Subcutaneous abdominal adipose tissue (tissue), 5 donors: ENCODE measurements at regions not wholly inside any gene's neighbourhood (a gene's known extent, or its start where the extent isn't known, plus 50 kb on each side); places are given as distances from the start of the nearest gene placed in this dataset.
"Not testable (repeated sequence)": the region's sequence is repeated elsewhere in the genome, so short reads cannot be mapped to it uniquely, and the experiment has no call there.

Source experiments
- H3K27ac ChIP-seq: one replicate; pipeline ENCODE4 v1.7.0; 2013; ENCODE audit warnings: low read depth, mild to moderate bottlenecking, inconsistent platforms, low read length, moderate library complexity
- H3K27me3 ChIP-seq, 5 donors: one replicate each; pipeline ENCODE4 v1.7.0; 2013; ENCODE audit warnings: low read length in 5 of 5, inconsistent platforms in 1 of 5; ENCODE audit not compliant: control insufficient read depth in 5 of 5, insufficient read depth in 4 of 5
- H3K36me3 ChIP-seq, 5 donors: one replicate each; pipeline ENCODE4 v1.7.0; 2013; ENCODE audit warnings: low read length in 5 of 5; ENCODE audit not compliant: control insufficient read depth in 5 of 5, insufficient read depth in 5 of 5
- H3K4me1 ChIP-seq, 5 donors: one replicate each; pipeline ENCODE4 v1.7.0; 2013; ENCODE audit warnings: low read length in 5 of 5, mild to moderate bottlenecking in 3 of 5, moderate library complexity in 1 of 5; ENCODE audit not compliant: control insufficient read depth in 5 of 5, insufficient read depth in 5 of 5
- H3K4me3 ChIP-seq, 5 donors: one replicate each; pipeline ENCODE4 v1.7.0; 2013; ENCODE audit warnings: low read length in 5 of 5, low read depth in 1 of 5
- H3K9ac ChIP-seq, 5 donors: one replicate each; pipeline ENCODE4 v1.7.0; 2013; ENCODE audit warnings: low read length in 5 of 5, mild to moderate bottlenecking in 4 of 5, moderate library complexity in 3 of 5
- H3K9me3 ChIP-seq, 5 donors: one replicate each; pipeline ENCODE4 v1.7.0; 2013; ENCODE audit warnings: low read length in 5 of 5; ENCODE audit not compliant: control insufficient read depth in 5 of 5
- donor health status: healthy.
- donor health status: healthy.
- donor health status: healthy.
- donor health status: healthy.
- donor health status: healthy.

- H3K4me1 ChIP-seq, result no peaks in the 10 kb centered on the region
- no peak overlapping the region for H3K4me3 ChIP-seq
- no peak overlapping the region for H3K27ac ChIP-seq
- H3K9me3 ChIP-seq, result no peaks in the 10 kb centered on the region
- H3K36me3 ChIP-seq, result no peaks in the 10 kb centered on the region
- H3K9ac ChIP-seq, result no peak overlapping the region
- H3K27me3 ChIP-seq, result no peaks in the 10 kb centered on the region
These were observed 532.9 kb upstream of the NUDT12 start for GRCh38 chr5:104095527-104095926.

GRCh38 chr5:104088876-104089778, 526.5 kb upstream of the NUDT12 start:
- H3K36me3 ChIP-seq, result no peaks in the 10 kb centered on the region
- no peak overlapping the region for H3K4me3 ChIP-seq
- no peaks in the 10 kb centered on the region for H3K27me3 ChIP-seq
- no peak overlapping the region for H3K27ac ChIP-seq
- H3K9ac ChIP-seq, result no peak overlapping the region
- no peaks in the 10 kb centered on the region for H3K4me1 ChIP-seq
- H3K9me3 ChIP-seq, result no peaks in the 10 kb centered on the region

GRCh38 chr5:104084896-104085295, 522.3 kb upstream of the NUDT12 start:
- Histone ChIP-seq H3K9ac (no peak overlapping the region), H3K9me3 (no peaks in the 10 kb centered on the region), H3K36me3 (no peaks in the 10 kb centered on the region), H3K27ac (no peak overlapping the region), H3K4me3 (no peak overlapping the region), H3K27me3 (no peaks in the 10 kb centered on the region), H3K4me1 (no peaks in the 10 kb centered on the region)

GRCh38 chr5:104082754-104083153, 520.2 kb upstream of the NUDT12 start:
- Histone ChIP-seq H3K9ac (no peak overlapping the region), H3K27ac (no peak overlapping the region), H3K27me3 (no peaks in the 10 kb centered on the region), H3K4me3 (no peak overlapping the region), H3K4me1 (no peaks in the 10 kb centered on the region), H3K36me3 (no peaks in the 10 kb centered on the region), H3K9me3 (no peaks in the 10 kb centered on the region)

GRCh38 chr5:104081232-104081631, 518.6 kb upstream of the NUDT12 start:
- Histone ChIP-seq H3K27me3 (no peaks in the 10 kb centered on the region), H3K27ac (no peak overlapping the region), H3K36me3 (no peaks in the 10 kb centered on the region), H3K9me3 (no peaks in the 10 kb centered on the region), H3K4me1 (no peaks in the 10 kb centered on the region), H3K4me3 (no peak overlapping the region), H3K9ac (no peak overlapping the region)

- Histone ChIP-seq H3K27ac (no peak overlapping the region), H3K4me1 (no peaks in the 10 kb centered on the region), H3K9ac (no peak overlapping the region), H3K9me3 (no peaks in the 10 kb centered on the region), H3K4me3 (no peak overlapping the region), H3K27me3 (no peaks in the 10 kb centered on the region), H3K36me3 (no peaks in the 10 kb centered on the region)
These were observed 518.1 kb upstream of the NUDT12 start for GRCh38 chr5:104080646-104081175.

GRCh38 chr5:104079861-104080645, 517.5 kb upstream of the NUDT12 start:
- H3K36me3 ChIP-seq, H3K9ac ChIP-seq, H3K27me3 ChIP-seq, H3K9me3 ChIP-seq, H3K27ac ChIP-seq, H3K4me1 ChIP-seq, H3K4me3 ChIP-seq: not testable (repeated sequence)

- Histone ChIP-seq H3K27me3 (no peaks in the 10 kb centered on the region), H3K9ac (no peak overlapping the region), H3K9me3 (no peaks in the 10 kb centered on the region), H3K4me3 (no peak overlapping the region), H3K27ac (no peak overlapping the region), H3K4me1 (no peaks in the 10 kb centered on the region), H3K36me3 (no peaks in the 10 kb centered on the region)
These were observed 509.3 kb upstream of the NUDT12 start for GRCh38 chr5:104071887-104072286.

- H3K27me3 ChIP-seq, result no peaks in the 10 kb centered on the region
- no peaks in the 10 kb centered on the region for H3K36me3 ChIP-seq
- no peak overlapping the region for H3K27ac ChIP-seq
- H3K4me1 ChIP-seq, result no peaks in the 10 kb centered on the region
- H3K9me3 ChIP-seq, result no peaks in the 10 kb centered on the region
- H3K4me3 ChIP-seq, result no peak overlapping the region
- H3K9ac ChIP-seq, result no peak overlapping the region
These were observed 500.2 kb upstream of the NUDT12 start for GRCh38 chr5:104062621-104063377.
